Activated naive CD8-positive, alpha-beta T cell treated with anti-CD3 and anti-CD28 coated beads, Interleukin-2, amount 50 U/mL, for 24 hours (primary cell): ENCODE measurements at regions not wholly inside any gene's neighbourhood (a gene's known extent, or its start where the extent isn't known, plus 50 kb on each side); places are given as distances from the start of the nearest gene placed in this dataset.

Experiments used
- ATAC-seq: fragments of 150-1000 bp; cut with Tn5 transposase; one replicate; pipeline ENCODE4 v1.10.0; 2021
- DNase-seq: peaks from one replicate; pipeline ENCODE4 v3.0.0; 2021
- H3K27ac Mint-ChIP-seq: one replicate; pipeline ENCODE4 v1.8.0; 2021; ENCODE audit warnings: mild to moderate bottlenecking, mixed read lengths
- H3K27me3 Mint-ChIP-seq: one replicate; pipeline ENCODE4 v1.8.0; 2021; ENCODE audit warnings: mixed read lengths
- H3K36me3 Mint-ChIP-seq: one replicate; pipeline ENCODE4 v1.8.0; 2021; ENCODE audit warnings: low read depth, mixed read lengths
- H3K4me1 Mint-ChIP-seq: one replicate; pipeline ENCODE4 v1.8.0; 2021; ENCODE audit warnings: mixed read lengths
- H3K4me3 Mint-ChIP-seq: one replicate; pipeline ENCODE4 v1.8.0; 2021; ENCODE audit warnings: mild to moderate bottlenecking, moderate library complexity, mixed read lengths
- H3K9me3 Mint-ChIP-seq: one replicate; pipeline ENCODE4 v1.8.0; 2021; ENCODE audit warnings: mixed read lengths

GRCh38 chr11:119808407-119809185, 79.6 kb upstream of the NECTIN1 start:
- no peaks in the 10 kb centered on the region for H3K27me3 Mint-ChIP-seq
- no peak for ATAC-seq
- no peaks in the 10 kb centered on the region for H3K9me3 Mint-ChIP-seq
- H3K36me3 Mint-ChIP-seq, result no peaks in the 10 kb centered on the region
- no peak overlapping the region for H3K4me3 Mint-ChIP-seq
- no peak overlapping the region for H3K27ac Mint-ChIP-seq
- DNase-seq, result no peak
- no peaks in the 10 kb centered on the region for H3K4me1 Mint-ChIP-seq

- H3K9me3 Mint-ChIP-seq, result no peaks in the 10 kb centered on the region
- H3K27ac Mint-ChIP-seq, result no peak overlapping the region
- H3K4me1 Mint-ChIP-seq, result no peaks in the 10 kb centered on the region
- DNase-seq (no peak), ATAC-seq (no peak)
- H3K36me3 Mint-ChIP-seq, result no peaks in the 10 kb centered on the region
- no peak overlapping the region for H3K4me3 Mint-ChIP-seq
- no peaks in the 10 kb centered on the region for H3K27me3 Mint-ChIP-seq
Observed at GRCh38 chr11:119807841-119808240, 78.8 kb upstream of the NECTIN1 start.

- no peak for ATAC-seq
- Mint-ChIP-seq H3K27ac (no peak overlapping the region), H3K4me1 (no peaks in the 10 kb centered on the region), H3K4me3 (no peak overlapping the region), H3K36me3 (no peaks in the 10 kb centered on the region), H3K27me3 (no peaks in the 10 kb centered on the region), H3K9me3 (no peaks in the 10 kb centered on the region)
- DNase-seq, result no peak
Observed at GRCh38 chr11:119807402-119807801, 78.4 kb upstream of the NECTIN1 start.

- Mint-ChIP-seq H3K4me1 (no peaks in the 10 kb centered on the region), H3K27me3 (peaks cover 1% of the 10 kb centered on the region)
Observed at GRCh38 chr11:119806064-119806915, 77.3 kb upstream of the NECTIN1 start.

GRCh38 chr11:119805663-119806062, 76.7 kb upstream of the NECTIN1 start:
- Mint-ChIP-seq H3K27ac (no peak overlapping the region), H3K36me3 (no peaks in the 10 kb centered on the region), H3K9me3 (no peaks in the 10 kb centered on the region), H3K27me3 (peaks cover 1% of the 10 kb centered on the region), H3K4me3 (no peak overlapping the region), H3K4me1 (no peaks in the 10 kb centered on the region)
- DNase-seq, result no peak
- ATAC-seq, result no peak

More at GRCh38 chr11:119806064-119806915, 77.3 kb upstream of the NECTIN1 start:
- Mint-ChIP-seq H3K4me3 (no peak overlapping the region), H3K27ac (no peak overlapping the region), H3K36me3 (no peaks in the 10 kb centered on the region), H3K9me3 (no peaks in the 10 kb centered on the region)
- DNase-seq (no peak), ATAC-seq (no peak)

GRCh38 chr11:119804698-119805097, 75.7 kb upstream of the NECTIN1 start:
- DNase-seq (no peak), ATAC-seq (no peak)
- H3K9me3 Mint-ChIP-seq, result no peaks in the 10 kb centered on the region
- H3K4me3 Mint-ChIP-seq, result no peak overlapping the region
- no peaks in the 10 kb centered on the region for H3K4me1 Mint-ChIP-seq
- H3K27me3 Mint-ChIP-seq, result peaks cover 1% of the 10 kb centered on the region
- H3K27ac Mint-ChIP-seq, result no peak overlapping the region
- H3K36me3 Mint-ChIP-seq, result no peaks in the 10 kb centered on the region

- H3K27me3 Mint-ChIP-seq, result peaks cover 1% of the 10 kb centered on the region
- no peaks in the 10 kb centered on the region for H3K9me3 Mint-ChIP-seq
- H3K36me3 Mint-ChIP-seq, result no peaks in the 10 kb centered on the region
- ATAC-seq (no peak), DNase-seq (no peak)
- no peaks in the 10 kb centered on the region for H3K4me1 Mint-ChIP-seq
- no peak overlapping the region for H3K4me3 Mint-ChIP-seq
- H3K27ac Mint-ChIP-seq, result no peak overlapping the region
Observed at GRCh38 chr11:119803726-119804294, 74.8 kb upstream of the NECTIN1 start.

- H3K4me1 Mint-ChIP-seq, result no peaks in the 10 kb centered on the region
- no peaks in the 10 kb centered on the region for H3K9me3 Mint-ChIP-seq
- peaks cover 1% of the 10 kb centered on the region for H3K27me3 Mint-ChIP-seq
- no peaks in the 10 kb centered on the region for H3K36me3 Mint-ChIP-seq
- DNase-seq (no peak), ATAC-seq (no peak)
- H3K27ac Mint-ChIP-seq, result no peak overlapping the region
- no peak overlapping the region for H3K4me3 Mint-ChIP-seq
Observed at GRCh38 chr11:119803139-119803538, 74.1 kb upstream of the NECTIN1 start.

GRCh38 chr11:119802670-119803069, 73.7 kb upstream of the NECTIN1 start:
- H3K27me3 Mint-ChIP-seq, result peaks cover 4% of the 10 kb centered on the region
- ATAC-seq, result no peak
- H3K36me3 Mint-ChIP-seq, result no peaks in the 10 kb centered on the region
- H3K27ac Mint-ChIP-seq, result no peak overlapping the region
- H3K9me3 Mint-ChIP-seq, result no peaks in the 10 kb centered on the region
- DNase-seq, result no peak
- H3K4me3 Mint-ChIP-seq, result no peak overlapping the region
- H3K4me1 Mint-ChIP-seq, result no peaks in the 10 kb centered on the region

GRCh38 chr11:119800619-119801018, 71.6 kb upstream of the NECTIN1 start:
- ATAC-seq (no peak), DNase-seq (no peak)
- Mint-ChIP-seq H3K27me3 (peaks cover 12% of the 10 kb centered on the region), H3K27ac (no peak overlapping the region), H3K9me3 (no peaks in the 10 kb centered on the region), H3K4me1 (no peaks in the 10 kb centered on the region), H3K4me3 (no peak overlapping the region), H3K36me3 (no peaks in the 10 kb centered on the region)

GRCh38 chr11:119800171-119800570, 71.2 kb upstream of the NECTIN1 start:
- no peak overlapping the region for H3K4me3 Mint-ChIP-seq
- H3K27ac Mint-ChIP-seq, result no peak overlapping the region
- H3K36me3 Mint-ChIP-seq, result no peaks in the 10 kb centered on the region
- ATAC-seq, result no peak
- H3K9me3 Mint-ChIP-seq, result no peaks in the 10 kb centered on the region
- no peaks in the 10 kb centered on the region for H3K4me1 Mint-ChIP-seq
- DNase-seq, result no peak
- H3K27me3 Mint-ChIP-seq, result peaks cover 12% of the 10 kb centered on the region

GRCh38 chr11:119798656-119799055, 69.7 kb upstream of the NECTIN1 start:
- DNase-seq (no peak), ATAC-seq (no peak)
- no peaks in the 10 kb centered on the region for H3K4me1 Mint-ChIP-seq
- no peaks in the 10 kb centered on the region for H3K36me3 Mint-ChIP-seq
- H3K4me3 Mint-ChIP-seq, result no peak overlapping the region
- H3K27me3 Mint-ChIP-seq, result peaks cover 12% of the 10 kb centered on the region
- H3K9me3 Mint-ChIP-seq, result no peaks in the 10 kb centered on the region
- no peak overlapping the region for H3K27ac Mint-ChIP-seq

GRCh38 chr11:119797736-119798135, 68.7 kb upstream of the NECTIN1 start:
- H3K36me3 Mint-ChIP-seq, result no peaks in the 10 kb centered on the region
- H3K9me3 Mint-ChIP-seq, result no peaks in the 10 kb centered on the region
- no peak overlapping the region for H3K27ac Mint-ChIP-seq
- no peaks in the 10 kb centered on the region for H3K4me1 Mint-ChIP-seq
- DNase-seq (no peak), ATAC-seq (no peak)
- H3K4me3 Mint-ChIP-seq, result no peak overlapping the region
- peaks cover 12% of the 10 kb centered on the region for H3K27me3 Mint-ChIP-seq

GRCh38 chr11:119797123-119797611, 68.2 kb upstream of the NECTIN1 start:
- no peaks in the 10 kb centered on the region for H3K4me1 Mint-ChIP-seq
- ATAC-seq (no peak), DNase-seq (no peak)
- H3K4me3 Mint-ChIP-seq, result no peak overlapping the region
- peaks cover 12% of the 10 kb centered on the region for H3K27me3 Mint-ChIP-seq
- H3K27ac Mint-ChIP-seq, result no peak overlapping the region
- no peaks in the 10 kb centered on the region for H3K36me3 Mint-ChIP-seq
- H3K9me3 Mint-ChIP-seq, result no peaks in the 10 kb centered on the region
